Bronchial epithelial cell (primary cell): ENCODE measurements at regions not wholly inside any gene's neighbourhood (a gene's known extent, or its start where the extent isn't known, plus 50 kb on each side); places are given as distances from the start of the nearest gene placed in this dataset.
A peak's percentile ranks its signal among the peaks of the same experiment; 100 is the strongest.

Source experiments
- DNase-seq: peaks from one replicate; pipeline ENCODE4 v3.0.0-alpha.2; 2010; ENCODE audit warnings: low read depth
- FAIRE-seq: peaks from 2 replicates; lab custom pipeline; 2011; peaks lifted over from hg19 to GRCh38; lab: Jason Lieb, UNC
- H3K27me3 ChIP-seq: 2 replicates; pipeline ENCODE4 v1.5.1; 2011; ENCODE audit warnings: low read length; ENCODE audit not compliant: control insufficient read depth, insufficient read depth
- H3K36me3 ChIP-seq: 2 replicates; pipeline ENCODE4 v1.5.1; 2011; ENCODE audit warnings: low read length; ENCODE audit not compliant: control insufficient read depth, insufficient read depth
- H3K4me3 ChIP-seq: 2 replicates; pipeline ENCODE4 v1.5.1; 2011; ENCODE audit warnings: mild to moderate bottlenecking, low read depth, low read length, control low read depth
- TF ChIP-seq, protein P1 (sequence below): IDR thresholded peaks from 2 replicates; pipeline ENCODE4 v1.5.1; 2011; ENCODE audit warnings: mild to moderate bottlenecking, moderate library complexity, low read length, control low read depth, inconsistent platforms; ENCODE audit not compliant: insufficient read depth, severe bottlenecking

DNA sequence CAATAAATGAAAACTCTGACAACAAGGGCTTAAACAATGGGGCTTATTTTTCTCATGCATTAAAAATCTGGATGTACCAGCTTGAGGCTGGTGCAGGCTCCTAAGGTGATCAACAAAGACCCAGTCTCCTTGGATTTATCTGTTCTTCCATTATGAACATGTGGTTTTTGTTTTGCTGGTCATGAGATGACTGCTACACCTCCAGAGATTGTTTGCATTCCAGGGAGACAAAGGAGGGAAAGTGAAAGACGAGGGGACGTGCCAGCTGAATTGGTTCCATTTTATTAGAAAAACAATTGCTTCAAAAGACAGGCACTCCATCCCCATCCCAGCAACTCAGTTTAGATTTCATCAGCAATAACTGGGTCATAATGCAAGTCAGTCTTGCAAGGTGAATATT is 90.9 kb upstream of the KCNK1 start:
- TF ChIP-seq, protein P1, sequence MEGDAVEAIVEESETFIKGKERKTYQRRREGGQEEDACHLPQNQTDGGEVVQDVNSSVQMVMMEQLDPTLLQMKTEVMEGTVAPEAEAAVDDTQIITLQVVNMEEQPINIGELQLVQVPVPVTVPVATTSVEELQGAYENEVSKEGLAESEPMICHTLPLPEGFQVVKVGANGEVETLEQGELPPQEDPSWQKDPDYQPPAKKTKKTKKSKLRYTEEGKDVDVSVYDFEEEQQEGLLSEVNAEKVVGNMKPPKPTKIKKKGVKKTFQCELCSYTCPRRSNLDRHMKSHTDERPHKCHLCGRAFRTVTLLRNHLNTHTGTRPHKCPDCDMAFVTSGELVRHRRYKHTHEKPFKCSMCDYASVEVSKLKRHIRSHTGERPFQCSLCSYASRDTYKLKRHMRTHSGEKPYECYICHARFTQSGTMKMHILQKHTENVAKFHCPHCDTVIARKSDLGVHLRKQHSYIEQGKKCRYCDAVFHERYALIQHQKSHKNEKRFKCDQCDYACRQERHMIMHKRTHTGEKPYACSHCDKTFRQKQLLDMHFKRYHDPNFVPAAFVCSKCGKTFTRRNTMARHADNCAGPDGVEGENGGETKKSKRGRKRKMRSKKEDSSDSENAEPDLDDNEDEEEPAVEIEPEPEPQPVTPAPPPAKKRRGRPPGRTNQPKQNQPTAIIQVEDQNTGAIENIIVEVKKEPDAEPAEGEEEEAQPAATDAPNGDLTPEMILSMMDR, result no peak
- DNase-seq (no peak), FAIRE-seq (no peak)
- no peak overlapping the region for H3K4me3 ChIP-seq
- no peaks in the 10 kb centered on the region for H3K27me3 ChIP-seq
- H3K36me3 ChIP-seq, result no peaks in the 10 kb centered on the region

DNA sequence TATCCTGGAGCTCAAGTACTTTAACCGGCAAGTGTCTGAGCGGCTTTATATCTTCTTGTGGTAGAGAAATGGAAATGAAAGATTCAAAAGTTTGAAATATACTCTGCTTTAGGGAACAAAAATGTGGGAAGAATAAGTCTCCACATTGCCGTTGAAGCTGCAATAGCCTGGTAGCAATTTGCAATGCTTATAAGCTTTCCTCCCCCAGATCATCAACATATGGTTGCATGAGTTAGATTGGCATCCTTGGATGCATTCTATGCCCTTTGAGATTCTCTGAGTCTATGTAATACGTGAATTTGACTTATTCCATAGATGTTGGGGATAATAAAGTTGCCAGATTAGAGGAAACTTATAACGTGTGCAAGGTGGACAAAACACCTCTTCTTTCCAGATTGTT is 86.1 kb upstream of the KCNK1 start:
- TF ChIP-seq, protein P1, result no peak
- Histone ChIP-seq H3K27me3 (no peaks in the 10 kb centered on the region), H3K4me3 (no peak overlapping the region), H3K36me3 (no peaks in the 10 kb centered on the region)
- no peak for FAIRE-seq
- DNase-seq, result no peak

DNA sequence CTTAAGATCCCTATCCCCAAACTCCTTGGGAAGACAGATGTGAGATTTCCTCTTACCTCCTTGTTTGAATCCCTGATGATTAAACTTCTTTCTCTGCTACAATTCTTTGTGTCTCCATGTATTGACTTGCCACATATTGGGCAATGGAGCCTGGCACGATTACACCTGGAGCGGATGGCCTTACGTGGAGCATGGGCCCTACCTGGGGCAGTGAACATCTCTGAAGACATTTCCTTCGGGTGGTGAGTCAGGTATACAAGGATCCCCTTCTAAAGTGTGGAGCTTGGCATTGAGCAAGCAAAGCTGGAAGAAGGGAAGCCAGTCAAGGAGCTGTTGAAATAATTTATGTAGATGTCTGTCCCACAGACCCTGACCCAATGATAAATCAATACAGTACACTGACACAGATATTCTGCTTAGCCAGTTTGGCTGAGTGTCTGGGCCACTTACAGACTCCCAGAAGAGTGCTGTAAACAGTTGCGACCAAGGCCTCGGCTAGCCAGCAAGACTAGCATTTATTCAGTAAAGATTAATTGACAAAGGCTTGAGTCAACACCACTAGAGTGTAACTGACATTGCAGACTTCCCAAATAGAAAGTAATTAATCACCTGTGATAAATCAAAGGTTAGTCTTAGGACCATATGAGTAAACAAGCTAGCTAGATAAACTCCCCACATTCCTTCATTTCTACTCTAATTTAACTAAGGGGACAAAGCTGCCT is 83.1 kb upstream of the KCNK1 start:
- TF ChIP-seq, protein P1, result no peak
- H3K36me3 ChIP-seq, result no peaks in the 10 kb centered on the region
- DNase-seq (peak; percentile 84), FAIRE-seq (peak; percentile 75)
- H3K4me3 ChIP-seq, result no peak overlapping the region
- H3K27me3 ChIP-seq, result no peaks in the 10 kb centered on the region

DNA sequence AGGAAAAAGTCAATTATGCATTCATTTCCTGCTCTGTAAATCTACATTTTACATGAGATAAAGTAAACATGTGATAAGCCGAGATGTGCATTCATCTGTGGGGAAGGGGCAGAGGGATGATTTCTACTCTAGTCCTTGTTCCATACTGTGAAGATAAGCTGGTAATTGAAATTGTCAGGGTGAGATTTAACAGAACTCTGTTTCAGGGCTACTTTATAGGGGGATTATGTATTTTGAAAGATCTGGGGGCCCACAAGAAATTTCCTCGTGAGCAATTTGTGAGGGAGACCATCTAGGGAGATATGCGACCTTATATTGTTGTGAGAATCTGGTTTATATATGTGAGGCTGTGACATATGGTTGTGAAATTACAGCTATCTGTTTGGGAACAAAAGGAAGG is 73.1 kb upstream of the KCNK1 start:
- DNase-seq (no peak), FAIRE-seq (no peak)
- Histone ChIP-seq H3K27me3 (peaks cover 2% of the 10 kb centered on the region), H3K4me3 (no peak overlapping the region), H3K36me3 (no peaks in the 10 kb centered on the region)
- TF ChIP-seq, protein P1, result no peak

DNA sequence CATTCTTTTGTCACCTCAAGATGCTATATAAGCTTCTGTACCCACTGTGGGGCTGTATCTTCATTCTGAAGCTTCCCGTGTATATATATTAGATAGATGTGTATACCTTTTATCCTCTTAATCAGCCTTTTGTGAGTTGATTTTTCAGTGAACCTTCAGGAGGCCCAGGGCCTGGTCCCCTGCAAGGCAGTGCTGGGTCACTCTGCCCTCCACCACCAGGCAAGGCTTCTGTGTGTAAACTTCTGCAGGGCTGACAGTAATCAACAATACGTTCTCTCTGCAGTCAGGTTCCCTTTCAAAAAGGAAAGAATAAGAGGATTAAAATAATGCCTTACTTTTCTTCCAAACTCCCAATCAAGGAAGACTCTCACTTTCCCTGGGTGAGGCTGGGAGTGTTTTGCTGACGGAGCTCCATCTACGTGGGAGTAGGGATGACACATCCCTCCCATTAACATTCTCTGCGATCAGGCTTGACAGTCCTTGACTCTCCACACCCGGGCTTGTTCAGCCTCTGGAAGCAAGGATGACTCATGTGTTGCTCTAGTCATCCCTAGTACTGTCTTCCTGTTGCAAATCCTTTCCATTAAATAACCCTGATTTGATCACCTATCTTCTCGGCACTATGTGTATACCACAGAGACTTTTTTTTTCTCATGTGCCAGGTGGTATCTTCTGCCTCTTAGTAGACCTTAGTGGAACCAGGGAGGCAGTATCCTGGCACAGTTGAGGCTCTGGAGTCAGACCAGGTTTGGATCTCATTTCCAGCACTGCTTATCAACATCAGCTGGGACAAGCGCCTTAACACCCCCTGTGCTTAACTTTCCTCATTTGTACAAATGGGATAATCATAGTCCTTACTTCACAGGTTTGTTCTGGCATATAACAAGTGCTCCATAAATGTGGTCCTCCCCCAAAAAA is 70.3 kb upstream of the KCNK1 start:
- peak; percentile 99 for FAIRE-seq
- TF ChIP-seq, protein P1, result no peak
- H3K27me3 ChIP-seq, result no peaks in the 10 kb centered on the region
- no peaks in the 10 kb centered on the region for H3K36me3 ChIP-seq
- H3K4me3 ChIP-seq, result no peak overlapping the region
- DNase-seq, result peak; percentile 100
